Activated CD4-positive, alpha-beta T cell treated with anti-CD3 and anti-CD28 coated beads for 36 hours (primary cell): ENCODE measurements at regions not wholly inside any gene's neighbourhood (a gene's known extent, or its start where the extent isn't known, plus 50 kb on each side); places are given as distances from the start of the nearest gene placed in this dataset.
"Not testable (repeated sequence)": the region's sequence is repeated elsewhere in the genome, so short reads cannot be mapped to it uniquely, and the experiment has no call there.

Source experiments
- ATAC-seq: fragments of 200-7000 bp; cut with Tn5 transposase; one replicate; pipeline ENCODE4 v1.10.0; 2021; ENCODE audit warnings: mild to moderate bottlenecking, moderate library complexity
- CTCF ChIA-PET: fragments of 350-600 bp; sonication (Branson Sonifier 250); formaldehyde crosslinking; loops from one replicate; lab custom pipeline; 2021; ENCODE audit warnings: antibody characterized with exemption; lab: Charles Lee
- POLR2A ChIA-PET: fragments of 350-600 bp; sonication (Branson Sonifier 250); formaldehyde crosslinking; loops from one replicate; lab custom pipeline; 2021; ENCODE audit warnings: antibody characterized with exemption, inconsistent platforms; lab: Charles Lee
- DNase-seq: peaks from one replicate; pipeline ENCODE4 v3.0.0-alpha.2; 2020
- H3K27ac Mint-ChIP-seq: one replicate; pipeline ENCODE4 v1.8.0; 2021; ENCODE audit warnings: mixed read lengths
- H3K27me3 Mint-ChIP-seq: one replicate; pipeline ENCODE4 v1.8.0; 2021; ENCODE audit warnings: mixed read lengths
- H3K36me3 Mint-ChIP-seq: one replicate; pipeline ENCODE4 v1.8.0; 2021; ENCODE audit warnings: low read depth, mixed read lengths
- H3K4me1 Mint-ChIP-seq: one replicate; pipeline ENCODE4 v1.8.0; 2021; ENCODE audit warnings: mixed read lengths
- H3K4me3 Mint-ChIP-seq: one replicate; pipeline ENCODE4 v1.8.0; 2021; ENCODE audit warnings: mild to moderate bottlenecking, moderate library complexity, mixed read lengths
- H3K9me3 Mint-ChIP-seq: one replicate; pipeline ENCODE4 v1.8.0; 2021; ENCODE audit warnings: low read depth, mixed read lengths
- intact Hi-C, 2 experiments: fragments of 100-400 bp; cut with DNase I in 1 of 2; cut with micrococcal nuclease in 1 of 2; formaldehyde crosslinking; loops; one replicate each; pipeline versions ENCODE4 v1.14.2 to v1.15.1; 2022 to 2024; cut with DNase I, micrococcal nuclease

- Mint-ChIP-seq H3K4me3 (no peak overlapping the region), H3K36me3 (no peaks in the 10 kb centered on the region), H3K4me1 (no peaks in the 10 kb centered on the region), H3K9me3 (no peaks in the 10 kb centered on the region), H3K27ac (no peak overlapping the region), H3K27me3 (peaks cover 2% of the 10 kb centered on the region)
- no peak for DNase-seq
- intact Hi-C loops = loop anchor here (5.0 kb wide), 3 partner anchors 138 to 988 kb away; no protein-coding TSS in a partner anchor
- CTCF ChIA-PET = interaction anchor here (1.0 to 2.9 kb wide), 4 partner anchors 9 to 280 kb away, joined by 3 to 42 read pairs (median 8); no protein-coding TSS in a partner anchor
- no peak for ATAC-seq
- POLR2A ChIA-PET = no interaction called here
Measured at GRCh38 chr4:81350040-81350439, 121.7 kb downstream of the RASGEF1B start.

DNA sequence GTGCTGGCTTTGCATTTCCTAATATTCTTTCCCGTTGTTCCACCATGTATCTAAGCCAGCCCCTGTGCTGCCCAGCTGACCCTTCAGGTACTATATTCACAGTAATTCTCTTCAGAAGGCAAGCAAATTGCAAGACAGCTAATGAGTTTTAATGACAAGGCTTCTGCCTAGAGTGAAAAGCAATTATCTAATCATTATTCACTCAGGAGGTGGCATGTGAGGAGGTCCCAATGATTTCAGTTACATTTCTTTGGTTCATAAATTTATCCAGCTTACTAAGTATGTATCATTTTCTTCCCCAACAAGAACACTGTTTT is 123.0 kb downstream of the RASGEF1B start:
- ChIA-PET POLR2A (no interaction called here), CTCF (interaction anchor here (0.8 kb wide), 1 partner anchor 279 kb away, joined by 4 read pairs; no protein-coding TSS in a partner anchor)

GRCh38 chr4:81348086-81348777 is 123.5 kb downstream of the RASGEF1B start:
- Mint-ChIP-seq H3K36me3 (no peaks in the 10 kb centered on the region), H3K27me3 (no peaks in the 10 kb centered on the region), H3K27ac (no peak overlapping the region), H3K4me1 (no peaks in the 10 kb centered on the region), H3K4me3 (no peak overlapping the region), H3K9me3 (no peaks in the 10 kb centered on the region)
- ATAC-seq (no peak), DNase-seq (no peak)
- intact Hi-C loops = no loop called here
- POLR2A ChIA-PET = no interaction called here
- CTCF ChIA-PET = interaction anchor here (0.6 to 0.8 kb wide), 2 partner anchors 88 to 278 kb away, joined by 3 to 4 read pairs; no protein-coding TSS in a partner anchor

More for the DNA sequence above, 123.0 kb downstream of the RASGEF1B start:
- H3K4me3 Mint-ChIP-seq = no peak overlapping the region
- H3K27me3 Mint-ChIP-seq = peaks cover 2% of the 10 kb centered on the region
- no peaks in the 10 kb centered on the region for H3K9me3 Mint-ChIP-seq
- no peaks in the 10 kb centered on the region for H3K4me1 Mint-ChIP-seq
- DNase-seq (no peak), ATAC-seq (no peak)
- H3K36me3 Mint-ChIP-seq = no peaks in the 10 kb centered on the region
- no peak overlapping the region for H3K27ac Mint-ChIP-seq
- intact Hi-C loops = no loop called here

DNA sequence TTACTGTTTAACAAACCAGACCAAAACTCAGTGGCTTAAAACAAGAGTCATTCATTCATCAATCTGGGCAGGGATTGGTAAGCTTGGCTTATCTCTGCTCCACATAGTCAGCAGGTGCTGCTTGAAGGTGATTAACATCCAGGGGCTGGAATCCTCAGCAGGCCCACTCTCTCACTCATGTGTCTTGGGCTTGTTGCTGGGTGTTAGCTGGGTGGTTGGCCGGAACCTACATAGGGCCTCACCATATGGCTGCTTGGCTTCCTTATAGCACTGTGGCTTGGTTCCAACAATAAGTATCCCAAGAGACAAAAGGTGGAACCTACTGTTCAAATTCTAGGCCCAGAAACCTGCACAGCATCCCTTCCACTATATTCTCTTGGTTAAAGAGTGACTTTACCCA is 125.0 kb downstream of the RASGEF1B start:
- no peak for DNase-seq
- Mint-ChIP-seq H3K27ac (no peak overlapping the region), H3K4me1 (no peaks in the 10 kb centered on the region), H3K9me3 (no peaks in the 10 kb centered on the region), H3K27me3 (no peaks in the 10 kb centered on the region), H3K4me3 (no peak overlapping the region), H3K36me3 (no peaks in the 10 kb centered on the region)
- CTCF ChIA-PET = interaction anchor here (2.1 kb wide), 1 partner anchor 277 kb away, joined by 7 read pairs; no protein-coding TSS in a partner anchor
- intact Hi-C loops = no loop called here
- POLR2A ChIA-PET = no interaction called here
- ATAC-seq = no peak

DNA sequence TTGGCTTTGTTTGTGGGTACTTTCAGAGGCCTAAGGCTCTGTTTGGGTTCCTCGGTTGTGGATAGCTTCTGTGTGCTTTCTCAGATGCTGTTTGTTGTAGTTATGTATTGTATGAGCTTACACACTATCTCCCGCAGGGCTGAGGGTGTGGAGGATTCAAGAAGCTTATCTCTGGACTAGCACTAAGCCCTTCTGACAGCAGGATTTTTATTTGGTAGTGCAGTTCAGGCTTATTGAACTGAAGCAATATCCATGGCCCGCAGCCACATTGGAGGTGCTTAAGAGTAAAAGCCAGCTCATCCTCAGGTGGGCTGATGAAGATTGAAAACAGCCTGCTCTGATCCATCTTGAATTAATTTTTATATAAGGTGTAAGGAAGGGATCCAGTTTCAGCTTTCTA is 128.2 kb downstream of the RASGEF1B start:
- POLR2A ChIA-PET = no interaction called here
- intact Hi-C loops = no loop called here
- no peak overlapping the region for H3K27ac Mint-ChIP-seq
- no peaks in the 10 kb centered on the region for H3K27me3 Mint-ChIP-seq
- H3K9me3 Mint-ChIP-seq = no peaks in the 10 kb centered on the region
- CTCF ChIA-PET = interaction anchor here (1.7 kb wide), 1 partner anchor 9 kb away, joined by 5 read pairs; no protein-coding TSS in a partner anchor
- no peak overlapping the region for H3K4me3 Mint-ChIP-seq
- H3K4me1 Mint-ChIP-seq = no peaks in the 10 kb centered on the region
- DNase-seq = no peak
- H3K36me3 Mint-ChIP-seq = no peaks in the 10 kb centered on the region
- ATAC-seq = no peak

DNA sequence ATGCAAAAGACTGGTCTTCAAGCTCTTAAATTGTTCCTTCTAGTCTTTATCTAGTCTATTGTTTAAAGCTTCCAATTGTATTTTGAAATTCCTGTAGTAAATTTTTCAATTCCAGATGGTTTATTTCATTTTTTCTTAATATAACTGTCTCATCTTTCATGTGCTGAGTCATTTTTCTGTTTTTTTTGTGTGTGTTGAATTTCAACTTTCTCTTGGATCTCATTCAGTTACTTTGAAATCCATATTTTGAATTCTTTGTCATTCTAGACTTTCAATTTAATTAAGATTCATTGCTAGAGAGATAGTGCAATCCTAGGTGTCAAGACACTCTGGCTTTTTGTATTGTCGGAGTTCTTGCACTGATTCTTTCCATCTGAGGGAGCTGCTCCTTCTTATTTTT is 128.0 kb upstream of the PRKG2 start:
- H3K9me3 Mint-ChIP-seq = no peaks in the 10 kb centered on the region
- ChIA-PET CTCF (interaction anchor here (1.7 kb wide), 1 partner anchor 9 kb away, joined by 5 read pairs; no protein-coding TSS in a partner anchor), POLR2A (no interaction called here)
- no peak overlapping the region for H3K4me3 Mint-ChIP-seq
- H3K4me1 Mint-ChIP-seq = no peaks in the 10 kb centered on the region
- ATAC-seq = no peak
- no peak for DNase-seq
- no peak overlapping the region for H3K27ac Mint-ChIP-seq
- no peaks in the 10 kb centered on the region for H3K36me3 Mint-ChIP-seq
- intact Hi-C loops = no loop called here
- H3K27me3 Mint-ChIP-seq = no peaks in the 10 kb centered on the region

DNA sequence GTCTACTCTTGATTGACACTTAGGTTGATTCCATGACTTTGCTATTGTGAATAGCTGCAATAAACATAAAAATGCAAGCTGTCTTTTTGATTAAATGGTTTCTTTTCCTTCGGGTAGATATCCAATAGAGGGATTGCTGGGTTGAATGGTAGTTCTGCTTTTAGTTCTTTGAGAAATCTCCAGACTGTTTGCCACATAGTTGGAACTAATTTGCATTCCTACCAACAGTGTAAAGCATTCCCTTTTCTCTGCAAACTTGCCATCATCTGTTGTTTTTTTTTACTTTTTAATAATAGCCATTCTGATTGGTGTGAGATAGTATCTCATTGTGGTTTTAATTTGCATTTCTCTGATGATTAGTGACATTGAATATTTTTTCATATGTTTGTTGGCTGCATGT is 122.2 kb upstream of the PRKG2 start:
- Mint-ChIP-seq H3K4me3 (no peak overlapping the region), H3K9me3 (no peaks in the 10 kb centered on the region), H3K36me3 (no peaks in the 10 kb centered on the region), H3K27me3 (no peaks in the 10 kb centered on the region), H3K27ac (no peak overlapping the region), H3K4me1 (no peaks in the 10 kb centered on the region)
- ChIA-PET CTCF (no interaction called here), POLR2A (no interaction called here)
- DNase-seq (no peak), ATAC-seq (no peak)
- intact Hi-C loops = no loop called here

- ChIA-PET CTCF (interaction anchor here (0.6 to 1.8 kb wide), 4 partner anchors 9 to 882 kb away, joined by 3 to 13 read pairs (median 4); no protein-coding TSS in a partner anchor), POLR2A (no interaction called here)
- H3K4me3 Mint-ChIP-seq = no peak overlapping the region
- no peak for DNase-seq
- no peak for ATAC-seq
- no peaks in the 10 kb centered on the region for H3K4me1 Mint-ChIP-seq
- no peak overlapping the region for H3K27ac Mint-ChIP-seq
- no peaks in the 10 kb centered on the region for H3K36me3 Mint-ChIP-seq
- H3K9me3 Mint-ChIP-seq = no peaks in the 10 kb centered on the region
- H3K27me3 Mint-ChIP-seq = no peaks in the 10 kb centered on the region
- intact Hi-C loops = no loop called here
Measured at GRCh38 chr4:81335122-81335912, 120.3 kb upstream of the PRKG2 start.

GRCh38 chr4:81330018-81330417 is 115.0 kb upstream of the PRKG2 start:
- Mint-ChIP-seq H3K4me1 (no peaks in the 10 kb centered on the region), H3K27me3 (peaks cover 8% of the 10 kb centered on the region), H3K27ac (no peak overlapping the region), H3K9me3 (no peaks in the 10 kb centered on the region), H3K36me3 (no peaks in the 10 kb centered on the region), H3K4me3 (no peak overlapping the region)
- ChIA-PET CTCF (no interaction called here), POLR2A (no interaction called here)
- intact Hi-C loops = no loop called here
- DNase-seq (no peak), ATAC-seq (no peak)

- no peak overlapping the region for H3K4me3 Mint-ChIP-seq
- no peaks in the 10 kb centered on the region for H3K4me1 Mint-ChIP-seq
- ChIA-PET CTCF (interaction anchor here (2.0 kb wide), 1 partner anchor 9 kb away, joined by 4 read pairs; no protein-coding TSS in a partner anchor), POLR2A (no interaction called here)
- no peak overlapping the region for H3K27ac Mint-ChIP-seq
- no peaks in the 10 kb centered on the region for H3K9me3 Mint-ChIP-seq
- no peak for ATAC-seq
- intact Hi-C loops = no loop called here
- peaks cover 22% of the 10 kb centered on the region for H3K27me3 Mint-ChIP-seq
- H3K36me3 Mint-ChIP-seq = peaks cover 2% of the 10 kb centered on the region
- DNase-seq = no peak
Measured at GRCh38 chr4:81326581-81326980, 111.6 kb upstream of the PRKG2 start.

DNA sequence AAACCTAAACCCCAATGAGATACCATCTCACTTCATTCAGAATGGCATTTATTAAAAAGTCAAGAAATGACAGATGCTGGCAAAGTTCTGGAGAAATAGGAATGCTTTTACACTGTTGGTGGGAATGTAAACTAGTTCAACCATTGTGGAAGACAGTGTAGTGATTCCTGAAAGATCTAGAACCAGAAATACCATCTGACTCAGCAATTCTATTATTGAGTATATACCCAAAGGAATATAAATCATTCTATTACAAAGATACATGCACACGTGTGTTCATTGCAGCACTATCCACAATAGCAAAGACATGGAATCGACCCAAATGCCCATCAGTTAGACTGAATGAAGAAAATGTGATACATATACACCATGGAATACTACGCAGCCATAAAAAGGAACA is 109.6 kb upstream of the PRKG2 start:
- H3K27ac Mint-ChIP-seq, POLR2A ChIA-PET, intact Hi-C loops, H3K9me3 Mint-ChIP-seq, ATAC-seq, H3K36me3 Mint-ChIP-seq, DNase-seq, H3K4me3 Mint-ChIP-seq, H3K4me1 Mint-ChIP-seq: not testable (repeated sequence)
- CTCF ChIA-PET = interaction anchor here (1.2 kb wide), 1 partner anchor 8 kb away, joined by 3 read pairs; no protein-coding TSS in a partner anchor
- H3K27me3 Mint-ChIP-seq = peaks cover 23% of the 10 kb centered on the region
